Activated CD8-positive, alpha-beta memory T cell treated with anti-CD3 and anti-CD28 coated beads for 36 hours (primary cell): ENCODE measurements at regions not wholly inside any gene's neighbourhood (a gene's known extent, or its start where the extent isn't known, plus 50 kb on each side); places are given as distances from the start of the nearest gene placed in this dataset.
"Not testable (repeated sequence)": the region's sequence is repeated elsewhere in the genome, so short reads cannot be mapped to it uniquely, and the experiment has no call there.

Experiments used
- CTCF ChIA-PET: fragments of 350-600 bp; sonication (Branson Sonifier 250); formaldehyde crosslinking; loops from one replicate; lab custom pipeline; 2021; ENCODE audit warnings: antibody characterized with exemption; lab: Charles Lee
- POLR2A ChIA-PET: fragments of 350-600 bp; sonication (Branson Sonifier 250); formaldehyde crosslinking; loops from one replicate; lab custom pipeline; 2021; ENCODE audit warnings: antibody characterized with exemption; lab: Charles Lee

DNA sequence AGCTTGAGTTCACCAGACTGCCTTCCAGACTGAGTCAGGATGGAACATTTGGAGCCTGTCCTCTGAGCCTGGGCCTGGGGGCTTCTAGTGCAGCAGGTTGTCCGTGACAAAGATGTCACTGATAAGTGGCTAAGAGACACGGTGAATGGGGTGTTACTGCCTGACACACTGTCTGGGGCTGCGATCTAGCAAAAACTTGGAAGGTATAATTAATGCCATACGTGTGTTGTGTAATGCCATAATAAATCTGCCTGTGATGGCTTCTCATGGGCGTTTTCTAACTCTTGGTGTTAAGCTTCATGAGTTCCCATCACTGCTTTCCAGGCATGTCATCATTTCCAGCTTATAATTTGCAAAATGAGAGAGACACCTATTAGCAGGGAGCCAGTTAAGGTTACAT is 215.4 kb downstream of the UTP18 start:
- ChIA-PET POLR2A (no interaction called here), CTCF (interaction anchor here (1.2 kb wide), 1 partner anchor 15 kb away, joined by 5 read pairs; no protein-coding TSS in a partner anchor)

DNA sequence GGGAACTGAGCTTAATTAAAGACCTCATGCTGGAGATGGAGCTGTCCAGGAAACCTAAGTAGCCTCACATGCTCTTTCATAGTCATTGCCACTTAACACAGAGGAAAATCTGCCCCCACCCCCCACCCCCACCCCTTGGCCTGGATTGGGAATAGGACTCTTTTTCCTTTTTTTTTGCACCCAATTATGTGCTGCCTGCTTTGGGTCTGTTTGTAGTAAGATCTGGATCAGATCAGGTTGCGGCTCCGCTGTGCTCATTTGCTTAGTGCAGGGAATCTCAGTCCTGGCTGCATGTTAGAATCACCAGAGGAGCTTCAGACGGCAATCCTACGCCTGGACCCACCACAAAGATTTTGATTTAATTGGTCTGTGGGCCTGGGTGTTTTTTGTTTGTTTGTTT is 219.0 kb downstream of the UTP18 start:
- CTCF ChIA-PET, result no interaction called here
- POLR2A ChIA-PET, result interaction anchor here (0.8 kb wide), 1 partner anchor 20 kb away, joined by 4 read pairs; no protein-coding TSS in a partner anchor

GRCh38 chr17:51481370-51481769 is 221.0 kb downstream of the UTP18 start:
- ChIA-PET POLR2A (no interaction called here), CTCF (no interaction called here)

DNA sequence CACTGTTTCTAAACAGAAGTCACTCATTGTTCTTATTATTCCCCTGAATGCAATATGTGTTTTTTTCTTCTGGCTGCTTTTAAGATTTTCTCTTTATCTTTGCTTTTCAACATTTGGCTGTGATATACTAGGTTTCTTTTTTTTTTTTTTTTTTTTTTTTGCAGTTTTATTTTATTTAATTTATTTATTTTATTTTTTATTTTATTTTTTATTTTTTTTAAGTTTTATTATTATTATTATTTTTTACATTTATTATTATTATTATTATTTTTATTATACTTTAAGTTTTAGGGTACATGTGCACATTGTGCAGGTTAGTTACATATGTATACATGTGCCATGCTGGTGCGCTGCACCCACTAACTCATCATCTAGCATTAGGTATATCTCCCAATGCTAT is 221.9 kb downstream of the UTP18 start:
- POLR2A ChIA-PET, CTCF ChIA-PET: not testable (repeated sequence)

- CTCF ChIA-PET, result no interaction called here
- POLR2A ChIA-PET, result no interaction called here
Measured at GRCh38 chr17:51486091-51486490, 225.7 kb downstream of the UTP18 start.

- ChIA-PET CTCF (no interaction called here), POLR2A (no interaction called here)
Measured at GRCh38 chr17:51486885-51487520, 226.7 kb downstream of the UTP18 start.

GRCh38 chr17:51487947-51488346 is 227.6 kb downstream of the UTP18 start:
- CTCF ChIA-PET, result no interaction called here
- POLR2A ChIA-PET, result no interaction called here

DNA sequence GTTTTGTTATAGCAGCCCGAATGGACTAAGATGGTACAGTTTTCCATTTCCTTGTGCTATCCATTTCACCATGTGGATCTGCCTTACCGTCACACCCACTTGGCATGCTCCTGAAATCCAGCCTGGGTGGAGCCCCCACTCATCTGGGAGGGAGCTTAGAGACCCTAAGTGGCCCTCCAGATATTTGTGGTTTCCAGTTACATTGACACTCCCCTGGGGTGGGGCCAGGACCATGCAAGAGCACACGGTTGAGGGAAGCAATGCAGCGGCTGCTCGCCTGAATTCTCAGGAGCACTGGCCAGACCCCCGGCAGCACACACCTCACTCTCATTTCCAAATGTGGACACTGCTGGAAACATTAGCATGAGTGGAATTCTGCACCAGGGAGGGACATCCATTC is 231.1 kb downstream of the UTP18 start:
- ChIA-PET POLR2A (no interaction called here), CTCF (no interaction called here)

GRCh38 chr17:51493206-51493605 is 232.9 kb downstream of the UTP18 start:
- POLR2A ChIA-PET, result no interaction called here
- CTCF ChIA-PET, result no interaction called here

DNA sequence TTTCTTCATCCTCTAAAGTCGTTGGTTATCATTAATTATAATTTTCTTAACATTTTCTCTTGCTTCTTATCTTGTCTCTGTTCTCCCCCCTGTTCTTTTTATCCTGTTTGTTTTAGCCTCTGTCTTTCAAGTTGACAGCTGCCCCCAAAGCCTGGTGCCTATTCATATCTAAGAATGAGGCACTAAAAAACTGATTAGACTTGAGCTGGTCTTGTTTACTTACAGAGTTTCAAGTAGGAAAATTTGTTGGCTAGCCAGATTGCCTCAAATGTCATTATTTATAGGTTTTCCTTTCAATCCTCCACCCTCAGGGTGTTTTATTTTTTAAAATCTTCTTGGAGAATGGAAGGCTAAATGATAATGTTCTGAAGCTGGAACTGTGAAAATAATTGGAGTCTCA is 236.0 kb downstream of the UTP18 start:
- CTCF ChIA-PET, result no interaction called here
- POLR2A ChIA-PET, result no interaction called here

GRCh38 chr17:51499897-51500296 is 239.6 kb downstream of the UTP18 start:
- POLR2A ChIA-PET, result no interaction called here
- CTCF ChIA-PET, result no interaction called here

DNA sequence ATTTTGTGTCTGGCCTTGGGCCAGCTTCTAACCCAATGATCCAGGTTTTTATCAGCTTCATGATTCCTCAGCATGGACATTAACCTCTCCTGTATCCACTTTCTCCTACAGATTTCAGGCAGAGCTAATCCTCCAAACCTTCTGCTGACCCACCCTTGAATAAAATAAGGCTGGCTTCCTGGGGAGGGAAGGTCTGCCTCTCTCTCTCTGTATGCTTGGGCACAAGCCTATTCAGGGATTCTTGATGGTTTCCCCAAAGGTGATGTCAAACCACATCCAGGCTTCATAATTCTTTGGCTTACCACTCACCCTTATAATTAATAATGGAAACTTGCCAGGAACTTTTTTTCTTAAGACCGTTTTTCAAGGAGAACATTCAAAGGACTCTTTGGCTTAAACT is 240.1 kb downstream of the UTP18 start:
- CTCF ChIA-PET, result no interaction called here
- POLR2A ChIA-PET, result no interaction called here

DNA sequence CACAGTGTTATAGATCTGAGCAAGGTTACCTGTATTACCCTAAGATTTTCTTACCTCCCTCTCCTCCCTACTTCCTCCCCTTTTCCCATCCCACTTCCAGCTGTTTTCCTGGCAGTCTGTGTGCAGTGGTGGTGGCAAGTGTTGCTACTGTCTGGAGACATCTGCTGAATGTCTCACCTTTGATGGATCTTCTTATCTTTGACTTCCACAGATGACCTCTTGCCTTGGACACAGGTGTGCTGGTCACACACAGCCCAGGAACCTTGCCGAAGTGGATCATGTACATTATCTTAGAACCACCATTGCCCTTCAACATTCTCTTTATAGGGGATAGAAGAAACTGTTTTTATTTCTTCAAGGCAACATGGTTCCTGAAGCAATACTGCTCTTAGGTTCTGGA is 245.1 kb downstream of the UTP18 start:
- CTCF ChIA-PET, result no interaction called here
- POLR2A ChIA-PET, result no interaction called here

DNA sequence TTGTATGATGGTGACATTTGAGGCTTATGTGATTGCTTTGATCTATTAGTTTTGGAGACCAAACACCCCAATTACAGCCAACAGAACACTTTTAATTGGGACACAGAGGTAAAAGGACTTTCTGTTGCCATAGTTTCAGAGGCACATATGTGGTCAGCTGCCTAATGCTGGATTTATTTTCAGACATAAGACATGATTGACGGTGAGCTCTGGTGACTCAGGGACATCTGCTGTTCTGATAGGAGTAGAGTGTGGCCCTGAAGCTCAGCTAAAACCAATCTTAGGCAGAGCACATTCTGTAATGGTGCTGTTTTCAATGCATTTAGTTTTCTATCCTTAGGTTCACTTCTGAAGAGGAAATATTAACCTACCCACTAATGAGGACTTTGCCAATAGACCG is 247.1 kb downstream of the UTP18 start:
- CTCF ChIA-PET, result no interaction called here
- POLR2A ChIA-PET, result no interaction called here

DNA sequence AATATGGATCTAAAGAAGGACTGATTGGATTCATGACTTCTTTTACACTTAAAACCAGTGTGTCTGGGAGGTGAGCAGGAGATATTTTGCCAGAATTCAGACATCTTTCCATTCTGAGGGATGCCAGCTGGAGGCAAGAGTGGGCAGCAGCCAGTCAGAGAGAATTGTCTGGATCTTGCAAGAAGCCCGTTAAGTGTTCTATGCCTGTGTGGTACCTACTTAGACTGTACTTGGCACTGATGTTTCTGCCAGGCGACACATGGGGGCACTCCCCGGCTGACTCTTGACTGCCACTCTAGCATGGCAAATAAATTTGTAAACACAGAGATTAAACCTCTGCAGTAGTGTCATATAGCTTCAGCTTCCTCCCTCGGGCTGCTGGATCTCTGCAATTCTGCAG is 247.7 kb downstream of the UTP18 start:
- ChIA-PET POLR2A (no interaction called here), CTCF (no interaction called here)

DNA sequence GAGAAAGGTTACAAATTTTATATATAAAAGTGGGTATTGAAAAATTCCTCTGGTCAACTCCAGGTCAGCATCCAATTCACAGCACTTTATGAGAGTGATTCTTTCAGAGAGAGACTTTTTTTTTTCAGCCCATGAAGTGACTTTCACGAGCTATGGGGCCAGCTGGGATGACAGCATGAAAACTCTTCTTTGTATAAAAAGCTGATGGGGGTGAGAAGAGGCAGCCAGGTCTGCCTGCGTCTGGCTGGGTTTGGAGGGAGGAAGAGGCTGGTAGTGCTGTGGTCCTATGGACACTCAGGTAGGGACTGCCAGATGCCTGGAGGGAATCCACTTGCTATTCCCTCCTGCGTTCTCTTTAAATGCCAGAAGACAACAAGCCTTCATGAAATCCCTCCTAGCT is 250.6 kb downstream of the UTP18 start:
- ChIA-PET CTCF (no interaction called here), POLR2A (no interaction called here)

DNA sequence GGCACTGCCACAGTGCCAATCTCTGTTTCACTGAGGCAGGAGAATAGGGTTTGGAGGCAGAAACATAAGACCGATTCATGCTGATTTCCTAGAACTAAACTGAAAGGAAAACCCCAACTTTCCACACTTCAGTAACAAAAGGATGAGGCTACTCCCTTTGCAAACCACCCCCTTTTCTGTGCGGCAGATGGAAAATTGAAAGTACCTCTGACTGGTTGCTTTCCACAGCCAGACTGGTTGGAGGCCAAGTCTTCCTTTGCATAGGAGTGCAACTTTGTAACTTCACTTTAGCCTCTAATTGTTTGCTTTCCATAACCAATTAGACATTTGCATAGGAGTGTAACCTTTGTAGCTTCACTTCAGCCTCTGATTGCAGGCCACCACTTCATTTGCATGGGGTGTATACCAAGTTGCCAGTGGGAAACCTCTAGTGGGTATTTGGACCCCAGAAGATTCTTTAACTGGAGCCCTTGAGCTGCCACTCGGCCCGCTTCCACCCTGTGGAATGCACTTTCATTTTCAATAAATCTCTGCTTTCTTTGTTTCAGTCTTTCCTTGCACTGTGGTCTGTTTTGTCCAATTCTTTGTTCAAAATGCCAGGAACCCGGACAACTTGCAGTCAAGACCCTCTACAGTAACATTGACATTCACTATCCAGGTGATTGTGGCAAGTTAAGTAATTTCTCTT is 252.0 kb downstream of the UTP18 start:
- POLR2A ChIA-PET, result no interaction called here
- CTCF ChIA-PET, result no interaction called here

- ChIA-PET CTCF (no interaction called here), POLR2A (no interaction called here)
Measured at GRCh38 chr17:51516924-51517323, 256.6 kb downstream of the UTP18 start.

GRCh38 chr17:51524524-51524923 is 264.2 kb downstream of the UTP18 start:
- CTCF ChIA-PET, result no interaction called here
- POLR2A ChIA-PET, result no interaction called here

DNA sequence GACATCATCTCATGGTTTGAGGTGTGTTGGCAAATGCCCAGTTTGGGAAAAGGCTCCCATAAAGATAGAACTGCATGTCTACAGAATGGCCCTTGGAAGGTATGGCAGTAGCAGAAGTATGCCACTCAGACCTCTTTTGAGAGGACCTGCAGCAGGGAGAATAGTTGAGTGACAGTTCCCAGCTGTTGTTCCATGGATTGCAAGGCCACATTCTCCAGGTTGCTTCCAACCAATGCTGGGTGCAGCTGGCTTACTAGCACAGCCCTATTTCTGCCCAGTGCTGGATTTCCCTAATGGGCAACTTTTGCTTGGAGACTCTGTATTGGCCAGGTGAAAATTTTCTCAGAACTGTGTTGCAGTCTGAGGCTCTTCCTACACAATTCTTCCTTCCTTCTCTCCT is 266.2 kb downstream of the UTP18 start:
- POLR2A ChIA-PET, result no interaction called here
- CTCF ChIA-PET, result no interaction called here

- CTCF ChIA-PET, result no interaction called here
- POLR2A ChIA-PET, result no interaction called here
Measured at GRCh38 chr17:51527225-51527982, 267.1 kb downstream of the UTP18 start.
